ENCODE measurements at regions not wholly inside any gene's neighbourhood (a gene's known extent, or its start where the extent isn't known, plus 50 kb on each side); places are given as distances from the start of the nearest gene placed in this dataset.

GRCh38 chr2:240327566-240327965 is 107.9 kb upstream of the GPC1 start:
- intact Hi-C loops (cut with micrococcal nuclease), result no loop called here
- Histone ChIP-seq H3K27ac (ENCODE audit: low read depth in 1 of 2, low read length in 2 of 2) (no peak overlapping the region), H3K9me3 (replicated peaks in 1 of 2; ENCODE audit: control insufficient read depth in 1 of 2, insufficient read depth in 1 of 2, low read length in 2 of 2) (peaks cover 0 to 8% of the 10 kb centered on the region in 2 donors), H4K20me1 (ENCODE audit: insufficient read depth, low read length) (no peaks in the 10 kb centered on the region), H2AFZ (ENCODE audit: insufficient read depth, low read depth, low read length, poor library complexity, severe bottlenecking) (no peak overlapping the region), H3K36me3 (replicated peaks in 1 of 2; ENCODE audit: control insufficient read depth in 1 of 2, insufficient read depth in 2 of 2, low read length in 2 of 2) (no peaks in the 10 kb centered on the region), H3K27me3 (ENCODE audit: control insufficient read depth in 2 of 2, insufficient read depth in 2 of 2, low read length in 2 of 2) (no peaks in the 10 kb centered on the region), H3K79me2 (ENCODE audit: insufficient read depth, low read length) (no peaks in the 10 kb centered on the region), H3K4me1 (ENCODE audit: control insufficient read depth in 1 of 2, insufficient read depth in 2 of 2, low read length in 2 of 2) (no peaks in the 10 kb centered on the region), H3K9ac (ENCODE audit: insufficient read depth, low read length, poor library complexity, severe bottlenecking) (no peak overlapping the region), H3K4me2 (replicated peaks; ENCODE audit: extremely low read depth, low read length, poor library complexity, severe bottlenecking) (no peak overlapping the region), H3K4me3 (replicated peaks in 1 of 3; ENCODE audit: low read depth in 2 of 3, low read length in 3 of 3) (no peak overlapping the region)
- Mint-ChIP-seq H3K27me3 (ENCODE audit: low read depth in 3 of 3) (peaks cover 0 to 7% (median 0%) of the 10 kb centered on the region in 3 donors), H3K4me1 (no peaks in the 10 kb centered on the region), H3K27ac (peak overlapping the region in 1 of 7 donors; percentile 60), H3K36me3 (no peaks in the 10 kb centered on the region), H3K4me3 (no peak overlapping the region), H3K9me3 (peaks cover 4 to 22% (median 8%) of the 10 kb centered on the region in 7 donors)
- TF ChIP-seq CTCF (IDR thresholded peaks at IDR 0.05), result no peak
- DNase-seq, result no peak
- 92% methylated on average over 10 of the region's 10 CpGs for WGBS (ENCODE audit: insufficient coverage)

- WGBS (ENCODE audit: insufficient coverage), result 84% methylated on average over 10 of the region's 10 CpGs
- H3K27ac Mint-ChIP-seq, result no peak overlapping the region
Measured at GRCh38 chr2:240328526-240328925, 106.9 kb upstream of the GPC1 start.

More at GRCh38 chr2:240328526-240328925, 106.9 kb upstream of the GPC1 start:
- no peaks in the 10 kb centered on the region for H3K79me2 ChIP-seq (ENCODE audit: insufficient read depth, low read length)
- no peak overlapping the region for H3K27ac ChIP-seq (ENCODE audit: low read depth in 1 of 2, low read length in 2 of 2)
- no peaks in the 10 kb centered on the region for H3K27me3 ChIP-seq (ENCODE audit: control insufficient read depth in 2 of 2, insufficient read depth in 2 of 2, low read length in 2 of 2)
- Mint-ChIP-seq H3K9me3 (peaks cover 4 to 26% (median 9%) of the 10 kb centered on the region in 7 donors), H3K4me3 (no peak overlapping the region), H3K4me1 (no peaks in the 10 kb centered on the region), H3K27me3 (ENCODE audit: low read depth in 3 of 3) (peaks cover 0 to 8% (median 0%) of the 10 kb centered on the region in 3 donors), H3K36me3 (no peaks in the 10 kb centered on the region)
- no peak overlapping the region for H3K9ac ChIP-seq (ENCODE audit: insufficient read depth, low read length, poor library complexity, severe bottlenecking)
- H2AFZ ChIP-seq (ENCODE audit: insufficient read depth, low read depth, low read length, poor library complexity, severe bottlenecking), result no peak overlapping the region
- H3K4me2 ChIP-seq (replicated peaks; ENCODE audit: extremely low read depth, low read length, poor library complexity, severe bottlenecking), result no peak overlapping the region
- intact Hi-C loops (cut with micrococcal nuclease), result no loop called here
- H3K4me3 ChIP-seq (replicated peaks in 1 of 3; ENCODE audit: low read depth in 2 of 3, low read length in 3 of 3), result no peak overlapping the region
- no peak for DNase-seq
- no peaks in the 10 kb centered on the region for H3K4me1 ChIP-seq (ENCODE audit: control insufficient read depth in 1 of 2, insufficient read depth in 2 of 2, low read length in 2 of 2)
- H3K36me3 ChIP-seq (replicated peaks in 1 of 2; ENCODE audit: control insufficient read depth in 1 of 2, insufficient read depth in 2 of 2, low read length in 2 of 2), result no peaks in the 10 kb centered on the region
- no peaks in the 10 kb centered on the region for H4K20me1 ChIP-seq (ENCODE audit: insufficient read depth, low read length)
- TF ChIP-seq CTCF (IDR thresholded peaks at IDR 0.05), result no peak
- peaks cover 0 to 8% of the 10 kb centered on the region in 2 donors for H3K9me3 ChIP-seq (replicated peaks in 1 of 2; ENCODE audit: control insufficient read depth in 1 of 2, insufficient read depth in 1 of 2, low read length in 2 of 2)

All from CD14-positive monocyte (primary cell).